HK-2 (cell line): ENCODE measurements at regions not wholly inside any gene's neighbourhood (a gene's known extent, or its start where the extent isn't known, plus 50 kb on each side); places are given as distances from the start of the nearest gene placed in this dataset.
"Not testable (repeated sequence)": the region's sequence is repeated elsewhere in the genome, so short reads cannot be mapped to it uniquely, and the experiment has no call there.

ENCODE experiments used
- DNase-seq: peaks from one replicate; pipeline ENCODE4 v3.0.0-alpha.2; 2018; ENCODE audit not compliant: unreplicated experiment

GRCh38 chr10:9289811-9290210 is 1235.3 kb downstream of the GATA3 start:
- DNase-seq: no peak

GRCh38 chr10:9291081-9291480 is 1236.6 kb downstream of the GATA3 start:
- no peak for DNase-seq

GRCh38 chr10:9294132-9294663 is 1239.7 kb downstream of the GATA3 start:
- DNase-seq: no peak

GRCh38 chr10:9294865-9295264 is 1240.4 kb downstream of the GATA3 start:
- no peak for DNase-seq

GRCh38 chr10:9296190-9296589 is 1241.7 kb downstream of the GATA3 start:
- no peak for DNase-seq

- no peak for DNase-seq
Measured at GRCh38 chr10:9297580-9297979, 1243.1 kb downstream of the GATA3 start.

GRCh38 chr10:9299966-9300365 is 1245.5 kb downstream of the GATA3 start:
- DNase-seq: no peak

GRCh38 chr10:9301148-9301547 is 1246.7 kb downstream of the GATA3 start:
- DNase-seq: no peak

- DNase-seq: no peak
Measured at GRCh38 chr10:9301554-9301953, 1247.1 kb downstream of the GATA3 start.

GRCh38 chr10:9302140-9302746 is 1247.8 kb downstream of the GATA3 start:
- DNase-seq: no peak

GRCh38 chr10:9305018-9305655 is 1250.6 kb downstream of the GATA3 start:
- DNase-seq: no peak

GRCh38 chr10:9311702-9312499 is 1257.4 kb downstream of the GATA3 start:
- no peak for DNase-seq

- no peak for DNase-seq
Measured at GRCh38 chr10:9315292-9315691, 1260.8 kb downstream of the GATA3 start.

GRCh38 chr10:9331583-9332008 is 1277.1 kb downstream of the GATA3 start:
- no peak for DNase-seq

GRCh38 chr10:9334270-9334669 is 1279.8 kb downstream of the GATA3 start:
- DNase-seq: no peak

GRCh38 chr10:9339716-9340115 is 1285.2 kb downstream of the GATA3 start:
- DNase-seq: no peak

- no peak for DNase-seq
Measured at GRCh38 chr10:9342885-9343570, 1288.5 kb downstream of the GATA3 start.

GRCh38 chr10:9347933-9348332 is 1293.4 kb downstream of the GATA3 start:
- DNase-seq: not testable (repeated sequence)

GRCh38 chr10:9357471-9357870 is 1303.0 kb downstream of the GATA3 start:
- no peak for DNase-seq

GRCh38 chr10:9362721-9363120 is 1308.2 kb downstream of the GATA3 start:
- DNase-seq: no peak

- DNase-seq: no peak
Measured at GRCh38 chr10:9379183-9379582, 1324.7 kb downstream of the GATA3 start.
